Stimulated activated CD4-positive, alpha-beta T cell treated with anti-CD3 and anti-CD28 coated beads, Interleukin-15, amount 100 ng/mL, for 48 hours (primary cell): ENCODE measurements at regions not wholly inside any gene's neighbourhood (a gene's known extent, or its start where the extent isn't known, plus 50 kb on each side); places are given as distances from the start of the nearest gene placed in this dataset.
"Not testable (repeated sequence)": the region's sequence is repeated elsewhere in the genome, so short reads cannot be mapped to it uniquely, and the experiment has no call there.

ENCODE experiments used
- DNase-seq, 2 donors: peaks; one replicate each; pipeline ENCODE4 v3.0.0-alpha.2; 2020; ENCODE audit warnings: low read depth in 2 of 2

GRCh38 chr3:87895983-87896382 is 162.8 kb downstream of the CGGBP1 start:
- DNase-seq = no peak

- DNase-seq = no peak
These were observed 185.7 kb downstream of the CGGBP1 start for GRCh38 chr3:87873136-87873535.

- no peak for DNase-seq
These were observed 191.8 kb downstream of the CGGBP1 start for GRCh38 chr3:87867001-87867400.

GRCh38 chr3:87856126-87856525 is 202.7 kb downstream of the CGGBP1 start:
- DNase-seq = no peak

- DNase-seq = no peak
These were observed 203.2 kb downstream of the CGGBP1 start for GRCh38 chr3:87855616-87856015.

GRCh38 chr3:87855211-87855610 is 203.6 kb downstream of the CGGBP1 start:
- no peak for DNase-seq

GRCh38 chr3:87848003-87848402 is 210.8 kb downstream of the CGGBP1 start:
- DNase-seq = no peak

GRCh38 chr3:87837076-87837475 is 221.7 kb downstream of the CGGBP1 start:
- no peak for DNase-seq

- DNase-seq = no peak
These were observed 222.8 kb downstream of the CGGBP1 start for GRCh38 chr3:87836026-87836425.

- no peak for DNase-seq
These were observed 223.6 kb downstream of the CGGBP1 start for GRCh38 chr3:87835236-87835635.

GRCh38 chr3:87834327-87834726 is 224.5 kb downstream of the CGGBP1 start:
- no peak for DNase-seq

GRCh38 chr3:87833039-87833377 is 225.8 kb downstream of the CGGBP1 start:
- no peak for DNase-seq

- DNase-seq = no peak
These were observed 230.8 kb downstream of the CGGBP1 start for GRCh38 chr3:87828046-87828445.

GRCh38 chr3:87822563-87822962 is 236.2 kb downstream of the CGGBP1 start:
- no peak for DNase-seq

GRCh38 chr3:87813503-87813902 is 245.3 kb downstream of the CGGBP1 start:
- not testable (repeated sequence) for DNase-seq

- DNase-seq = no peak
These were observed 246.9 kb downstream of the CGGBP1 start for GRCh38 chr3:87811953-87812352.

- DNase-seq = no peak
These were observed 248.3 kb downstream of the CGGBP1 start for GRCh38 chr3:87810452-87811016.

GRCh38 chr3:87805670-87806069 is 253.1 kb downstream of the CGGBP1 start:
- DNase-seq = no peak

- DNase-seq = no peak
These were observed 257.4 kb downstream of the CGGBP1 start for GRCh38 chr3:87801409-87801808.

GRCh38 chr3:87800516-87800915 is 258.3 kb downstream of the CGGBP1 start:
- no peak for DNase-seq

GRCh38 chr3:87798567-87798947 is 260.2 kb downstream of the CGGBP1 start:
- DNase-seq = no peak

- DNase-seq = no peak
These were observed 260.8 kb downstream of the CGGBP1 start for GRCh38 chr3:87797872-87798566.

GRCh38 chr3:87796843-87797185 is 262.0 kb downstream of the CGGBP1 start:
- no peak for DNase-seq
